ENCODE measurements at regions not wholly inside any gene's neighbourhood (a gene's known extent, or its start where the extent isn't known, plus 50 kb on each side); places are given as distances from the start of the nearest gene placed in this dataset.
"Not testable (repeated sequence)": the region's sequence is repeated elsewhere in the genome, so short reads cannot be mapped to it uniquely, and the experiment has no call there.

DNA sequence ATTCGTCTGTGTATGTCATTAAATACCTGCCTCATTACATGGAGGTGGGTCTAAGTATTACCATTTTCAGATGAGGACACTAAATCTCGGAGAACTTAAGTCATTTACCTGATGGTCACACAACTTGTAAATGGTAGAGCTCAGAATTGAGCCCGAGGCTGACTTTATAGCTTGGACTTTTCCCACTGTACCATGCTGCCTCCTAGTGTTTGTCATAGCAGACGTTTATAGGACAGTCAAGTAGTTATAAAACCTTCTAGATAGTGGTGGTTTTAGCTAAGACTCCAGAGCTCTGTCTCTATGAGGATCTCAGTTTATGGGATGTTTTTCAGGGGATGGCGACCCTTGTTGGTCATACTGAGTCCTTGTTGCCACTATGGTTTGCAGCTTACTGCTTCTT is 271.8 kb downstream of the ZNF37A start:
- not testable (repeated sequence) for H3K27me3 ChIP-seq (ENCODE audit: control insufficient read depth, insufficient read depth, low read length); H3K4me3 ChIP-seq (ENCODE audit: low read depth, low read length); H3K36me3 ChIP-seq (ENCODE audit: control insufficient read depth, insufficient read depth, low read length)
- peak; percentile 1 for DNase-seq (ENCODE audit: low read depth)
- TF ChIP-seq, protein P1, sequence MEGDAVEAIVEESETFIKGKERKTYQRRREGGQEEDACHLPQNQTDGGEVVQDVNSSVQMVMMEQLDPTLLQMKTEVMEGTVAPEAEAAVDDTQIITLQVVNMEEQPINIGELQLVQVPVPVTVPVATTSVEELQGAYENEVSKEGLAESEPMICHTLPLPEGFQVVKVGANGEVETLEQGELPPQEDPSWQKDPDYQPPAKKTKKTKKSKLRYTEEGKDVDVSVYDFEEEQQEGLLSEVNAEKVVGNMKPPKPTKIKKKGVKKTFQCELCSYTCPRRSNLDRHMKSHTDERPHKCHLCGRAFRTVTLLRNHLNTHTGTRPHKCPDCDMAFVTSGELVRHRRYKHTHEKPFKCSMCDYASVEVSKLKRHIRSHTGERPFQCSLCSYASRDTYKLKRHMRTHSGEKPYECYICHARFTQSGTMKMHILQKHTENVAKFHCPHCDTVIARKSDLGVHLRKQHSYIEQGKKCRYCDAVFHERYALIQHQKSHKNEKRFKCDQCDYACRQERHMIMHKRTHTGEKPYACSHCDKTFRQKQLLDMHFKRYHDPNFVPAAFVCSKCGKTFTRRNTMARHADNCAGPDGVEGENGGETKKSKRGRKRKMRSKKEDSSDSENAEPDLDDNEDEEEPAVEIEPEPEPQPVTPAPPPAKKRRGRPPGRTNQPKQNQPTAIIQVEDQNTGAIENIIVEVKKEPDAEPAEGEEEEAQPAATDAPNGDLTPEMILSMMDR (IDR thresholded peaks at IDR 0.05; ENCODE audit: insufficient read depth, low read length, poor library complexity, severe bottlenecking), result peak; percentile 31

GRCh38 chr10:38383800-38384199 is 289.7 kb downstream of the ZNF37A start:
- not testable (repeated sequence) for H3K4me3 ChIP-seq (ENCODE audit: low read depth, low read length)

DNA sequence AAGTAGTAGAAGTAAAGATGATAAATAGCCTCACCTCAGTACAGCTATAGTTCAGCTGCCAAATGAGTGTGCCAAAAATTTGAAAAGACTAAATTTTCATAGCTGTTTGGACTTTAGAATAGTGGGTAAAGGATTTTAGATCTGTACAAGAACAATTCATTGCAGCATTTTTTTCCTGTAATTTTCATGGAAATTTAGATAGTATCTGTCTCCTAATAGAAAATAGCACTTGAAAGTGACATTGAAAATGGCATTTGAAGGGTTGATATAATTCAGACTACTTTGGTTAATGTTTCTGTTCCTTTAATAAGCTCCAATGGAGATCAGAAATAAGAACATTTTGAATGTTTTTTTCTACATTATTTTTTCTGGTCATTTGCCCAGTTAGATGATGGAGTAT is 292.7 kb downstream of the ZNF37A start:
- DNase-seq (ENCODE audit: low read depth); H3K27me3 ChIP-seq (ENCODE audit: control insufficient read depth, insufficient read depth, low read length); H3K36me3 ChIP-seq (ENCODE audit: control insufficient read depth, insufficient read depth, low read length); H3K4me3 ChIP-seq (ENCODE audit: low read depth, low read length): not testable (repeated sequence)

More at GRCh38 chr10:38383800-38384199, 289.7 kb downstream of the ZNF37A start:
- H3K36me3 ChIP-seq (ENCODE audit: control insufficient read depth, insufficient read depth, low read length); DNase-seq (ENCODE audit: low read depth); H3K27me3 ChIP-seq (ENCODE audit: control insufficient read depth, insufficient read depth, low read length): not testable (repeated sequence)

- not testable (repeated sequence) for H3K4me3 ChIP-seq (ENCODE audit: low read depth, low read length); H3K36me3 ChIP-seq (ENCODE audit: control insufficient read depth, insufficient read depth, low read length); H3K27me3 ChIP-seq (ENCODE audit: control insufficient read depth, insufficient read depth, low read length); DNase-seq (ENCODE audit: low read depth)
- TF ChIP-seq, protein P1 (IDR thresholded peaks at IDR 0.05; ENCODE audit: insufficient read depth, low read length, poor library complexity, severe bottlenecking), result peak; percentile 26
These were observed 296.6 kb downstream of the ZNF37A start for GRCh38 chr10:38390725-38391124.

GRCh38 chr10:38395465-38395864 is 301.3 kb downstream of the ZNF37A start:
- H3K4me3 ChIP-seq (ENCODE audit: low read depth, low read length); H3K27me3 ChIP-seq (ENCODE audit: control insufficient read depth, insufficient read depth, low read length); H3K36me3 ChIP-seq (ENCODE audit: control insufficient read depth, insufficient read depth, low read length); DNase-seq (ENCODE audit: low read depth): not testable (repeated sequence)

GRCh38 chr10:38396178-38396954 is 302.2 kb downstream of the ZNF37A start:
- DNase-seq (ENCODE audit: low read depth); H3K4me3 ChIP-seq (ENCODE audit: low read depth, low read length); H3K36me3 ChIP-seq (ENCODE audit: control insufficient read depth, insufficient read depth, low read length); H3K27me3 ChIP-seq (ENCODE audit: control insufficient read depth, insufficient read depth, low read length): not testable (repeated sequence)

DNA sequence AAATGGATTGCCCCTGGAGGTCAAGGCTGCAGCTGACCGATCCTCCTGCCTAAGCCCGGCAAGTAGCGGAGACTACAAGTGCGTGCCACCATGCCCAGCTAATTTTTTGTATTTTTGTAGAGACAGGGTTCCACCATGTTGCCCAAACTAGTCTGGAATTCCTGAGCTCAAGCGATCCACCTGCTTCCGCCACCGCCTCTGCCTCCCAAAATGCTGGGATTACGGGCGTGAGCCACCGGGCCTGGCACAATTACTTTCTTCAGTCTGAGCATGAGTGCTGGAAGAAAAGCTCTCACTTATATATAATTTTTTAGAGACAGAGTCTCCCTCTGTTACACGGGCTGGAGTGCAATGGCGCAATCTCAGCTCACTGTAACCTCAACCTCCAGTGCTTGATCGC is 307.4 kb downstream of the ZNF37A start:
- not testable (repeated sequence) for H3K27me3 ChIP-seq (ENCODE audit: control insufficient read depth, insufficient read depth, low read length); DNase-seq (ENCODE audit: low read depth); H3K36me3 ChIP-seq (ENCODE audit: control insufficient read depth, insufficient read depth, low read length)
- peak overlapping the region; percentile 85 for H3K4me3 ChIP-seq (ENCODE audit: low read depth, low read length)

GRCh38 chr10:38402442-38403346 is 308.6 kb downstream of the ZNF37A start:
- H3K36me3 ChIP-seq (ENCODE audit: control insufficient read depth, insufficient read depth, low read length); H3K27me3 ChIP-seq (ENCODE audit: control insufficient read depth, insufficient read depth, low read length): not testable (repeated sequence)
- peak overlapping the region; percentile 85 for H3K4me3 ChIP-seq (ENCODE audit: low read depth, low read length)
- DNase-seq (ENCODE audit: low read depth), result peak; percentile 78

GRCh38 chr10:38403347-38404117 is 309.4 kb downstream of the ZNF37A start:
- DNase-seq (ENCODE audit: low read depth), result not testable (repeated sequence)
- peak overlapping the region; percentile 40 for H3K4me3 ChIP-seq (ENCODE audit: low read depth, low read length)

GRCh38 chr10:38423634-38424033 is 329.5 kb downstream of the ZNF37A start:
- not testable (repeated sequence) for DNase-seq (ENCODE audit: low read depth); H3K27me3 ChIP-seq (ENCODE audit: control insufficient read depth, insufficient read depth, low read length); H3K4me3 ChIP-seq (ENCODE audit: low read depth, low read length); H3K36me3 ChIP-seq (ENCODE audit: control insufficient read depth, insufficient read depth, low read length)

More at GRCh38 chr10:38403347-38404117, 309.4 kb downstream of the ZNF37A start:
- not testable (repeated sequence) for H3K36me3 ChIP-seq (ENCODE audit: control insufficient read depth, insufficient read depth, low read length); H3K27me3 ChIP-seq (ENCODE audit: control insufficient read depth, insufficient read depth, low read length)

- not testable (repeated sequence) for H3K27me3 ChIP-seq (ENCODE audit: control insufficient read depth, insufficient read depth, low read length); H3K4me3 ChIP-seq (ENCODE audit: low read depth, low read length)
These were observed 336.1 kb downstream of the ZNF37A start for GRCh38 chr10:38430242-38430641.

DNA sequence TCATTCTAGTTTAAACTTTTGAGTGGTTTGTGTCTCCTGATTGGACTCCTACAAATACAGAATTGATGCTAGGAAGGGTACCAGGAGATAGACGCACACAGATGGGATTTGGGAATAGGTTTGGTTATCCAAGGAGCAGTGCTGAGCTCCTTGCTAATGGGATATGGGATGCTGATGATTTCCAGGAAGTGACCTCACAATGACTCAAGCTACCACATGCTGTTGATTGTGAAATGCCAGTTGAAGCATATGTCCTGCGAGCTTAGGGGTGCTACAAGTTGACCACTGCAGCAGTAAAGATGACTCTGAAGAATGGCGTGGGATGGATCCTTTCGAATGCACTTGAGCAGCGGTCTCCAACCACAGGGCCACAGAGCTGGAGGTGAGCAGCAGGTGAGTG is 343.2 kb downstream of the ZNF37A start:
- not testable (repeated sequence) for H3K4me3 ChIP-seq (ENCODE audit: low read depth, low read length); H3K27me3 ChIP-seq (ENCODE audit: control insufficient read depth, insufficient read depth, low read length); DNase-seq (ENCODE audit: low read depth); H3K36me3 ChIP-seq (ENCODE audit: control insufficient read depth, insufficient read depth, low read length)

More at GRCh38 chr10:38430242-38430641, 336.1 kb downstream of the ZNF37A start:
- DNase-seq (ENCODE audit: low read depth); H3K36me3 ChIP-seq (ENCODE audit: control insufficient read depth, insufficient read depth, low read length): not testable (repeated sequence)

Measured in kidney epithelial cell (primary cell).